ENCODE measurements at regions not wholly inside any gene's neighbourhood (a gene's known extent, or its start where the extent isn't known, plus 50 kb on each side); places are given as distances from the start of the nearest gene placed in this dataset.

DNA sequence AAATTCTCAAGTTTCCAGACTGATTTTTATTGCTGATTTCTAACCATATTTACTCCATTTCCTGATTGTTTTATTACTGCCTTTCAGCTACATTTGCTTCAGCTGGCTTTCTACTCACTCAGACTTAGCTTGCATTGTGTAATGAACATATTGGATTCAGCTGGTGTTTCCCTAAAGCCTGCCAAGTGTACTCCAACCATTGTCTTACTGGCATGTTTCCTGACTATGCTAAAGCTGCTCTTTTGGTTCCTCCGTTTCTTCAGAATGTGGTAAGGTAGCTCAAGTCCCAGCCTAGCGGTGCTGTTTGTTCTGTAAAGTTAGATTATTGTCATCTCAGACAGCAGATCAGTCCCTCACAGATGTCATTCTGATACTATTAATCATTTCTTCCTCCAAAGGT, 53.1 kb upstream of the GLRA2 start:
- no peaks in the 10 kb centered on the region for H3K9me3 ChIP-seq
- TF ChIP-seq POLR2AphosphoS5 (IDR thresholded peaks at IDR 0.05) = no peak
- TF ChIP-seq POLR2A (IDR thresholded peaks at IDR 0.05) = no peak
- TF ChIP-seq, protein P1, sequence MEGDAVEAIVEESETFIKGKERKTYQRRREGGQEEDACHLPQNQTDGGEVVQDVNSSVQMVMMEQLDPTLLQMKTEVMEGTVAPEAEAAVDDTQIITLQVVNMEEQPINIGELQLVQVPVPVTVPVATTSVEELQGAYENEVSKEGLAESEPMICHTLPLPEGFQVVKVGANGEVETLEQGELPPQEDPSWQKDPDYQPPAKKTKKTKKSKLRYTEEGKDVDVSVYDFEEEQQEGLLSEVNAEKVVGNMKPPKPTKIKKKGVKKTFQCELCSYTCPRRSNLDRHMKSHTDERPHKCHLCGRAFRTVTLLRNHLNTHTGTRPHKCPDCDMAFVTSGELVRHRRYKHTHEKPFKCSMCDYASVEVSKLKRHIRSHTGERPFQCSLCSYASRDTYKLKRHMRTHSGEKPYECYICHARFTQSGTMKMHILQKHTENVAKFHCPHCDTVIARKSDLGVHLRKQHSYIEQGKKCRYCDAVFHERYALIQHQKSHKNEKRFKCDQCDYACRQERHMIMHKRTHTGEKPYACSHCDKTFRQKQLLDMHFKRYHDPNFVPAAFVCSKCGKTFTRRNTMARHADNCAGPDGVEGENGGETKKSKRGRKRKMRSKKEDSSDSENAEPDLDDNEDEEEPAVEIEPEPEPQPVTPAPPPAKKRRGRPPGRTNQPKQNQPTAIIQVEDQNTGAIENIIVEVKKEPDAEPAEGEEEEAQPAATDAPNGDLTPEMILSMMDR (IDR thresholded peaks at IDR 0.05) = no peak
- DNase-seq (ENCODE audit: low spot score in 2 of 2) = no peak
- intact Hi-C loops (cut with DNase I; ENCODE audit: low total_unique reads) = no loop called here
- peak overlapping the region in 1 of 2 donors; percentile 20 for H3K27ac ChIP-seq
- H3K36me3 ChIP-seq = no peaks in the 10 kb centered on the region
- no peaks in the 10 kb centered on the region for H3K4me1 ChIP-seq
- H3K27me3 ChIP-seq = peaks cover 0 to 19% of the 10 kb centered on the region in 2 donors
- no peak overlapping the region for H3K4me3 ChIP-seq

DNA sequence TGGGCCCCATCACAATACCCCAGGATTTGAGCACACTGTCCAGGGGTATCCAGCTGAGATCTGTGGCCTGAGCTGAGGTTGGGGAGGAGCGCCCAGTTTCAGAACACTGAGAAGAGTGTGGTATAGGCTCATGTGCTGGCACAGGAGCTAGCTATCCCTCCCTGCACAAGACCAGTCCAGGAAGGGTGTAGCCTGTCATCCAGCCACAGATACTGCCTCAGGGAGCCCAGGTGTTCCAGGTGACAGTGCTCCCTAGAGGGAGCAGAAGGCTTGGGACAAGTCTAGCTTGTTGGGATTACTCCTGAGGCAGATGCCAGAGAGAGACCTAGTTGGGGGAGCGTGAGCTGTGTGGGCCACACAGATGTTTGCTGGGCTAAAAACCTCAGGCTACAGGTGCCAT, 79.6 kb upstream of the GLRA2 start:
- Histone ChIP-seq H3K27me3 (peaks cover 0 to 13% of the 10 kb centered on the region in 2 donors), H3K36me3 (no peaks in the 10 kb centered on the region), H3K27ac (no peak overlapping the region), H3K4me1 (no peaks in the 10 kb centered on the region), H3K4me3 (no peak overlapping the region), H3K9me3 (peaks cover 0 to 11% of the 10 kb centered on the region in 2 donors)
- intact Hi-C loops (cut with DNase I; ENCODE audit: low total_unique reads) = loop anchor here (1.0 kb wide), 1 partner anchor 23 kb away; no protein-coding TSS in a partner anchor
- TF ChIP-seq POLR2AphosphoS5 (IDR thresholded peaks at IDR 0.05) (no peak), POLR2A (IDR thresholded peaks at IDR 0.05) (no peak)
- TF ChIP-seq, protein P1 (IDR thresholded peaks at IDR 0.05) = no peak
- no peak for DNase-seq (ENCODE audit: low spot score in 2 of 2)

DNA sequence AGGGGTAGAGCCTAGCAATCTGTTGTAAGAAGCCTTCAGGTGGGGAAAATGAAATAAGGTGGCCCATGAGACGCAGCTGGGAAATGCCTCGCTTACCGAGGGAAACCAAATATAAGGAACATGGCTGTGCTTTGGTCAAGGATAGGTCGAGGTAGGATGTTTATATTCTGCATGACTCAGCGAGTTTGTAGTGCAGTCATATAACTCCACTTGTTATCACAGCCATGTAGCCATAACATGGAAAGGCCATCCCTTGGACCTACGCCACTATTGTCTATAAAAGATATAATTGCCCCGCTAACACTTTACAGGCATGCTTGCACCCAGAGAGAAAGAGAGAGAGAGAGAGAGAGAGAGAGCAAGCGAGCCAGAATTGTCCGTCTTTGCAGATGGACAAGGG, 80.9 kb upstream of the GLRA2 start:
- DNase-seq (ENCODE audit: low spot score in 2 of 2) = no peak
- Histone ChIP-seq H3K4me3 (no peak overlapping the region), H3K27me3 (peaks cover 0 to 18% of the 10 kb centered on the region in 2 donors), H3K36me3 (no peaks in the 10 kb centered on the region), H3K9me3 (peaks cover 0 to 5% of the 10 kb centered on the region in 2 donors), H3K27ac (no peak overlapping the region), H3K4me1 (no peaks in the 10 kb centered on the region)
- TF ChIP-seq POLR2A (IDR thresholded peaks at IDR 0.05) (no peak), POLR2AphosphoS5 (IDR thresholded peaks at IDR 0.05) (no peak)
- TF ChIP-seq, protein P1 (IDR thresholded peaks at IDR 0.05) = no peak
- intact Hi-C loops (cut with DNase I; ENCODE audit: low total_unique reads) = no loop called here

DNA sequence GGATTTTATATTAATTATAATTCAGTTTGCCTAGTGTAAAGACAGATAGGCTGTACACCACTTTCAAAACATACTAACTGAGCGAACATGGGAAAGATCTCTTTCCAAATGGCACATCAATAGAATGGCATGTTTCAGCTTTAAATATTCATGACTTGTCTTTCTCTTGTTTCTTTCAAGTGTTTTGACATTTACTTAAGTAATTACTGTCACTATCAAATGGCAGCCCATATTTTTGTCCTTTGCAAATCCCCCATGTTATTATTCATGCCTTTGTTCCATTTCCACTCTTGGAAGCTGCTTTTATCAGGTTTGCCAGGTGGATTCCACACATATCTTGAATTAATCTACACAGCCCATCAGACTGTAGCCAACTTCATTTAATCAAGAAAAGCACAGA, 89.2 kb upstream of the GLRA2 start:
- Histone ChIP-seq H3K4me3 (no peak overlapping the region), H3K4me1 (no peaks in the 10 kb centered on the region), H3K36me3 (no peaks in the 10 kb centered on the region), H3K27ac (no peak overlapping the region), H3K27me3 (peaks cover 0 to 7% of the 10 kb centered on the region in 2 donors), H3K9me3 (peaks cover 0 to 3% of the 10 kb centered on the region in 2 donors)
- intact Hi-C loops (cut with DNase I; ENCODE audit: low total_unique reads) = no loop called here
- DNase-seq (ENCODE audit: low spot score in 2 of 2) = no peak
- TF ChIP-seq, protein P1 (IDR thresholded peaks at IDR 0.05) = no peak
- no peak for TF ChIP-seq POLR2A (IDR thresholded peaks at IDR 0.05)
- TF ChIP-seq POLR2AphosphoS5 (IDR thresholded peaks at IDR 0.05) = no peak

DNA sequence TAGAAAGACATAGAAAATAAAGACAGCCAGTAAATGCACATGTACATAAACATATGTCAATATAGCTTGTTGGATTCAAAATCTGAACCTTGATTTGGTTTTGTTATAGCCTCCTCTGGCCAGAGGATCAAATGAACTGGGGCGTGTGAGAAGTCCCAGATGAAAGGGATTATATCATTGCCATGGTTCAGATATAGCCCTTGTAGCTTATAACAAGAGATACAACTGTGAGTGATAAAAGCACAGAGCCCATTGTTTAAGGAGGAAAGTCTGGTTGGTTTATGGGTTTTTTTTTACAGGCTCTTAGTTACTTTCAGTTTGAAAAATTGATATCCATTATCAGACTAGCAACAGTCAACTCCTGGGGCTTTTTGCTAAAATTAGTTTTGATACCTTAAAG, 101.7 kb upstream of the GLRA2 start:
- DNase-seq (ENCODE audit: low spot score in 2 of 2) = no peak
- H3K9me3 ChIP-seq = no peaks in the 10 kb centered on the region
- H3K4me1 ChIP-seq = no peaks in the 10 kb centered on the region
- no peak overlapping the region for H3K4me3 ChIP-seq
- H3K27me3 ChIP-seq = peaks cover 0 to 19% of the 10 kb centered on the region in 2 donors
- H3K36me3 ChIP-seq = no peaks in the 10 kb centered on the region
- intact Hi-C loops (cut with DNase I; ENCODE audit: low total_unique reads) = no loop called here
- no peak overlapping the region for H3K27ac ChIP-seq
- TF ChIP-seq POLR2AphosphoS5 (IDR thresholded peaks at IDR 0.05) (no peak), POLR2A (IDR thresholded peaks at IDR 0.05) (no peak)
- TF ChIP-seq, protein P1 (IDR thresholded peaks at IDR 0.05) = no peak
